ENCODE measurements at regions not wholly inside any gene's neighbourhood (a gene's known extent, or its start where the extent isn't known, plus 50 kb on each side); places are given as distances from the start of the nearest gene placed in this dataset.
A peak's percentile ranks its signal among the peaks of the same experiment; 100 is the strongest.
"Not testable (repeated sequence)": the region's sequence is repeated elsewhere in the genome, so short reads cannot be mapped to it uniquely, and the experiment has no call there.

DNA sequence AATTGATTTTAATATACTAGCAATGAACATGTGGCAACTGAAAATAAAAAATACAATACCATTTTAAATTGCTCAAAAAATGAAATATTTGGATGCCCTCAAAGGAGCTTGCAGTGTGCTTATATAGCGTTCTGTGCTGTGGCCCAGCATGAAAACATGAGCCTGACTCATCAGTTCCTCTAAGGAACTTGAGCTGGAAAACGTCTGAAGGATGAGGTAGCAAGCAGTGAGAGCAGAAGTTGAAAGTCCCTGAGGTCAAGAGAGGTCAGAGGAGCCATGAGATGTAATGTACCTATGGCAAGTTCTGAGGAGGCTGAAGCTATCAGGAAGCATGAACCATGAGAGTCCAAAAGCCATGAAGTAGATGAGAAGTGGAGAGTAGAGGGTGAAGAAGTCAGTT lies 59.7 kb downstream of the HMGB3 start:
- Mint-ChIP-seq H3K27ac (no peak overlapping the region), H3K9me3 (no peaks in the 10 kb centered on the region), H3K27me3 (peaks cover 2% of the 10 kb centered on the region), H3K4me3 (no peak overlapping the region), H3K36me3 (ENCODE audit: low read depth) (no peaks in the 10 kb centered on the region), H3K4me1 (no peaks in the 10 kb centered on the region)
- ChIA-PET POLR2A (no interaction called here), CTCF (no interaction called here)
- no peak for DNase-seq

DNA sequence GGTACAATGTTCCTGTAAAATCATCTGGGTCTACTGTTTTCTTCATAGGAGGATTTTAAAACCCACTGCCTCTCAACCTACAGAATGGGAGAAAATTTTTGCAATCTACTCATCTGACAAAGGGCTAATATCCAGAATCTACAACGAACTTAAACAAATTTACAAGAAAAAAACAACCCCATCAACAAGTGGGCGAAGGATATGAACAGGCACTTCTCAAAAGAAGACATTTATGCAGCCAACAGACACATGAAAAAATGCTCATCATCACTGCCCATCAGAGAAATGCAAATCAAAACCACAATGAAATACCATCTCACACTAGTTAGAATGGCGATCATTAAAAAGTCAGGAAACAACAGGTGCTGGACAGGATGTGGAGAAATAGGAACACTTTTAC lies 83.2 kb downstream of the HMGB3 start:
- CTCF ChIA-PET = not testable (repeated sequence)

DNA sequence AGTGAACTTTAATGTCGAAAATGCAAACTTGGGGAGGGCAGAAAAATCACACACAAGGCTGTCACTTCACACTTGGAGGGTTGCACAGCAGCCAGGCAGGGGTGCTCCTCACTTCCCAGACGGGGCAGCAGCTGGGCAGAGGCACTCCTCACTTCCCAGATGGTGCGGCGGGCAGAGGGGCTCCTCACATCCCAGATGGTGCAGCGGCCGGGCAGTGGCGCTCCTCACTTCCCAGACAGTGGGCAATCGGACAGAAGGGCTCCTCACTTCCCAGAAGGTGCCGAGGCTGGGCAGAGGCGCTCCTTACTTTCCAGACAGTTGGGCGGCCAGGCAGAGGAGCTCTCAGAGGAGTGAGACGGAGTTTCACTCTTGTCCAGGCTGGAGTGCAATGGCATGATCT lies 90.6 kb downstream of the HMGB3 start:
- no peaks in the 10 kb centered on the region for H3K27me3 Mint-ChIP-seq
- H3K9me3 Mint-ChIP-seq = no peaks in the 10 kb centered on the region
- no peak for DNase-seq
- POLR2A ChIA-PET = no interaction called here
- H3K36me3 Mint-ChIP-seq (ENCODE audit: low read depth) = no peaks in the 10 kb centered on the region
- no peak overlapping the region for H3K27ac Mint-ChIP-seq
- no peak overlapping the region for H3K4me3 Mint-ChIP-seq
- CTCF ChIA-PET = no interaction called here
- H3K4me1 Mint-ChIP-seq = no peaks in the 10 kb centered on the region

More for the DNA sequence above, 83.2 kb downstream of the HMGB3 start:
- POLR2A ChIA-PET; H3K27ac Mint-ChIP-seq; H3K9me3 Mint-ChIP-seq; H3K4me3 Mint-ChIP-seq; DNase-seq; H3K27me3 Mint-ChIP-seq; H3K4me1 Mint-ChIP-seq; H3K36me3 Mint-ChIP-seq (ENCODE audit: low read depth): not testable (repeated sequence)

DNA sequence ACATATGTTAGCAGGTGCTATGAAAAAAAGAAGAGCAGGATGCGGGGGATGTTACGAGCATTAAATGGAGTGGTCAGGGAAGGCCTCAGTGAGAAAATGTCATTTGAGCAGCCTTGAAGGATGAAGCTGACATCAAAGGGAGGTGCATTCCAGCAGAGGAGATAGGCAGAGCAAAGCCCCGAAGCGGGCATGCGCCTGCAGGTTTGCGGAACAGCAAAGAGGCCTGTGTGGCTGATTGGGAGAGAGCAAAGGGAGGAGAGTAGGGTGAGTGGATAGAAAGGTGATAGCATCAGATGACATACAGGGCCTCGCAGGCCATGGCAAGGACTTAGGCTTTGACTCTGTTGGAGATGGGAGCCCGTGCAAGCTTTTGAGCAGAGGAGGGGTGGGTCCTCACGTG lies 95.4 kb upstream of the GPR50 start:
- no peak overlapping the region for H3K4me3 Mint-ChIP-seq
- CTCF ChIA-PET = interaction anchor here (1.2 to 4.3 kb wide), 3 partner anchors 307 to 313 kb away, joined by 5 to 46 read pairs (median 5); no protein-coding TSS in a partner anchor
- DNase-seq = no peak
- no peak overlapping the region for H3K27ac Mint-ChIP-seq
- no peaks in the 10 kb centered on the region for H3K36me3 Mint-ChIP-seq (ENCODE audit: low read depth)
- peaks cover 2% of the 10 kb centered on the region for H3K4me1 Mint-ChIP-seq
- POLR2A ChIA-PET = no interaction called here
- H3K27me3 Mint-ChIP-seq = peaks cover 9% of the 10 kb centered on the region
- no peaks in the 10 kb centered on the region for H3K9me3 Mint-ChIP-seq

DNA sequence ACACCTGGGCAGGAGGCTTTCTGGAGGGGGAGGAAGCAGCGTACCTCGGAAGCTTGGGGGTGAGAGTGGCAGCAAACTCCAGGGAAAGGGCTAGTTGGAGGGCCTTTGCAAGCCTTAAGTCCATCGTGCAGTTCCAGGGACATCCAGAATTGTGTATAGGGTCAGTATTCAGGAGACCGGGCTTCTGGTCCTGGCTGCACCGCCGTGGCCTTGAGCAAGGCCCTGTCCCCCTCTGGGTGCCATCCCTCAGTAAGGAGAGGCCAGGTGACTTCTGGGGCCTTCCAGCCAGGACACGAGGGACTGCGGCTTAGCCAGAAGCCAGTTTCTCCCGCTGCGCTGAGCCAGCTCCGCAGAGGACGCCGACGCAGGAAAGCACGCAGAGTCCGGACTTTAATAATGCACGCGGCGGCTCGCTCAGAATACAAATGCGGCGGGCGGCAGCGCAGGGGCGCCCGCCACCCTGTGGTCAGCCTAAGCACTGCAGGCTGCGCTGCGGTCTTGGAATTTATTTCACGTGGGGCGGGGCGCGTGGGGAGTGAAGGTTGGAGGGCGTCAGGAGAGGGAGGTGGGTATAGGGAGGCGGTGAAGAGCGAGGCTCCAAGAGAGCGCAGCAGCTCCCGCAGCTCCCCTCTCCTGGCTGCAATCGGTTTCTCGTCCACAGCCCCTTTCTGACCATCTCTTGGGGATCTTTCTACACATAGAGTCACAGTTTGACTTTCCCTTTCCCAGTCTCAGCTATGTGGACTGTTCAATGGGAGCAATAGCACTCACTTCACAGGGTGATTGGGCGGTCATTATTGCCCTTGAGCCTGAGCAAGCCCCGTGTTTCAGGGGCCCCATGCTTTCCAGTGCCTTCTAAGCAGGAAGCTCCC lies 94.1 kb upstream of the GPR50 start:
- ChIA-PET CTCF (interaction anchor here (0.8 to 4.3 kb wide), 10 partner anchors 89 to 367 kb away, joined by 3 to 46 read pairs (median 4); no protein-coding TSS in a partner anchor), POLR2A (no interaction called here)
- DNase-seq = peak; percentile 57
- Mint-ChIP-seq H3K27ac (no peak overlapping the region), H3K36me3 (ENCODE audit: low read depth) (no peaks in the 10 kb centered on the region), H3K9me3 (no peaks in the 10 kb centered on the region), H3K27me3 (peaks cover 9% of the 10 kb centered on the region), H3K4me3 (no peak overlapping the region), H3K4me1 (peaks cover 2% of the 10 kb centered on the region)

DNA sequence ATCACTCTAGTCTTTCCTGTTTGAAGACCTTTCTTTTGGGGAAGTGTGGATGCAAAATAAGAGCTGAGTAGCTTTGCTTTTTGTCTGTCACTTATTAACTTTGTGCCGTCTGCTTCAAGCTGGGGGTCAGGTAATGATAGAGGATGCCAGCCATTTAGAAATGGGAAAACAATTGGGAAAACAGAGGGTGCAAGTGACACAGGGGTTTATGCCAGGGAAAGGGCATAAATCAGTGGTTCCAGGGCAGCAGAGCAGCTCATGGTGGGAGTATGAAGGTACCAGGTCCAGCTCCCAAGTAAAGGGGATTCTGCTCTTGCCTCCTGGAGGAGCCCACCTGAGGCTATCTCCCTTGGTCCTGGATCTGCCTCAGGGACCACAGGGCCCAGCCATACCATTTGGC lies 91.9 kb upstream of the GPR50 start:
- H3K9me3 Mint-ChIP-seq = no peaks in the 10 kb centered on the region
- H3K27ac Mint-ChIP-seq = no peak overlapping the region
- CTCF ChIA-PET = interaction anchor here (4.3 kb wide), 1 partner anchor 313 kb away, joined by 46 read pairs; no protein-coding TSS in a partner anchor
- H3K4me3 Mint-ChIP-seq = no peak overlapping the region
- no peak for DNase-seq
- peaks cover 2% of the 10 kb centered on the region for H3K4me1 Mint-ChIP-seq
- H3K36me3 Mint-ChIP-seq (ENCODE audit: low read depth) = no peaks in the 10 kb centered on the region
- POLR2A ChIA-PET = no interaction called here
- peaks cover 8% of the 10 kb centered on the region for H3K27me3 Mint-ChIP-seq

DNA sequence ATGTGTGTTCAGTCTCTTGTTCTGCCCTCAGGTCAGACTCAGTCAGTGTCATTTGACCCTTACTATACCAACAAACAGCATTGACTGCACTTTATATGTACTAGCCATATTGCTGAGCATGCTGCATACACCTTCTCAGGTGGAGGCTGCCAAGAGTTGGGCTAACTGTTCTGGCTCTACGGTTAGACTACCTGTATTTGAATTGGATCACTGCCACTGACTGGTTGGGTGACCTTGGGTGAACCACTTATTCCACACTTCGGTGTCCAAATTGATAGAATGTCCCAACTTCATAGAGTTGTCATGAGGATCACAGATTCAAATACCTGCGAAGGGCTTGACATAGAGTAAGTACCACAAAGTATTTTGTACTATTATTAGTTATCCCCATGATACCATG lies 91.2 kb upstream of the GPR50 start:
- peaks cover 2% of the 10 kb centered on the region for H3K4me1 Mint-ChIP-seq
- peaks cover 9% of the 10 kb centered on the region for H3K27me3 Mint-ChIP-seq
- no peak for DNase-seq
- H3K4me3 Mint-ChIP-seq = no peak overlapping the region
- ChIA-PET CTCF (no interaction called here), POLR2A (no interaction called here)
- no peak overlapping the region for H3K27ac Mint-ChIP-seq
- no peaks in the 10 kb centered on the region for H3K36me3 Mint-ChIP-seq (ENCODE audit: low read depth)
- H3K9me3 Mint-ChIP-seq = no peaks in the 10 kb centered on the region

DNA sequence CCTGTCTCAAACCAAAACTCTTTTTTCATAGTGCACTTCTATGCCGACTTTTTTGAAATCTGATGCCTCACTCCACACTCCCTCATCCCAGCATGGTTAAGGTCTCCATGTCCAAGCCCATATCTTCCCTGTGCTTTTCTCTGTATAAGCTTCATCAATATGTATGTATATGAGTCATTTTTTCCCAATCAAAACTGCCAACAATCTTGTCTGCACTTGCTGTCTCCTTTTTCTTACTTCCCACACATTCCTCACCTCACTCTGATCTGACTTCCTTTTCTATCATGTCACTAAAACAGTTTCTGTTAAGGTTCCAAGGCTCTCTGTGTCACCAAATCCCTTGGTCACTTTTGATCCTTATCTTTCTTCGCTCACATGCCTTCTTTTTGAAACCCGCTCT lies 88.2 kb upstream of the GPR50 start:
- CTCF ChIA-PET = no interaction called here
- no peaks in the 10 kb centered on the region for H3K9me3 Mint-ChIP-seq

DNA sequence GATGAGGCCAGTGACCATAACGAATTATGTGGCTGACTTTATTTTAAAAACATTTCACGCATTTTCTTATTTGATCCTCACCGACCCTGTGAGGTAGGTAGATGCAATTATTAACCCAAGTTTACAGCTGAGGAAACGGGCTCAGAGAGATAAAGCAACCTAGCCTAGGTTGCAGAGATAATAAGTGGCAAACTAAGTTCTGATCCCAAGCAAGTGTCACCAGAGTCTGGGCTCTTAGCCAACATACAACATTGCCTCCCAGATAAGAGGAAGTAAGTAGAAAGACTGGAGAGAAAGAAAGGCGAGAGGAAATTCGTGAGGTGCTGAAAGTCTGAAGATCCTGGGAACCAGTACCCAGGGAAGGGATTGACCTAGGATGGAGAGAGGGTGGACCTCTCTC lies 77.4 kb upstream of the GPR50 start:
- peaks cover 4% of the 10 kb centered on the region for H3K4me1 Mint-ChIP-seq

More for the DNA sequence above, 88.2 kb upstream of the GPR50 start:
- Mint-ChIP-seq H3K4me3 (no peak overlapping the region), H3K4me1 (no peaks in the 10 kb centered on the region), H3K27me3 (peaks cover 9% of the 10 kb centered on the region), H3K36me3 (ENCODE audit: low read depth) (no peaks in the 10 kb centered on the region), H3K27ac (no peak overlapping the region)
- POLR2A ChIA-PET = no interaction called here
- DNase-seq = no peak

DNA sequence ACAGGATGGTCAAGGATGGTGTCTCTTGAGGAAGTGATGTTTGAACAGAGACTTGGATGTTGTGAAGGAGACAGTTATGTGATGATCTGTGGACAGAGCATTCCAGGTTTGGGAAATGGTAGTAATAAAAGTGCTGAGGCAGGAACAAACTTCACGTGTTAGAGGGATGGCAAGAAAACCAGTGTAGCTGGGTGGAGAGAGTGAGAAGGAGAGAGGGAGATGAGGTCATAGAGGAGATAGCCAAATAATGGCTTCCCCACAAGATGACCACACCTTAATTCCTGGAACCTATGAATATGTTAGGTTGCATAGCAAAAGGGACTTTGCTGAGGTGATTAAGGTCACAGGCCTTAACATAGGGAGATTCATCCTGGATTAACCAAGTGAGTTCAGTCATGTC lies 75.6 kb upstream of the GPR50 start:
- H3K9me3 Mint-ChIP-seq = no peaks in the 10 kb centered on the region
- peaks cover 4% of the 10 kb centered on the region for H3K4me1 Mint-ChIP-seq
- H3K36me3 Mint-ChIP-seq (ENCODE audit: low read depth) = no peaks in the 10 kb centered on the region
- peaks cover 5% of the 10 kb centered on the region for H3K27me3 Mint-ChIP-seq
- no peak overlapping the region for H3K27ac Mint-ChIP-seq
- no peak overlapping the region for H3K4me3 Mint-ChIP-seq
- ChIA-PET CTCF (no interaction called here), POLR2A (no interaction called here)
- no peak for DNase-seq

More for the DNA sequence above, 77.4 kb upstream of the GPR50 start:
- no peak overlapping the region for H3K27ac Mint-ChIP-seq
- ChIA-PET CTCF (no interaction called here), POLR2A (no interaction called here)
- no peaks in the 10 kb centered on the region for H3K36me3 Mint-ChIP-seq (ENCODE audit: low read depth)
- no peak overlapping the region for H3K4me3 Mint-ChIP-seq
- no peak for DNase-seq
- H3K9me3 Mint-ChIP-seq = no peaks in the 10 kb centered on the region
- peaks cover 1% of the 10 kb centered on the region for H3K27me3 Mint-ChIP-seq

DNA sequence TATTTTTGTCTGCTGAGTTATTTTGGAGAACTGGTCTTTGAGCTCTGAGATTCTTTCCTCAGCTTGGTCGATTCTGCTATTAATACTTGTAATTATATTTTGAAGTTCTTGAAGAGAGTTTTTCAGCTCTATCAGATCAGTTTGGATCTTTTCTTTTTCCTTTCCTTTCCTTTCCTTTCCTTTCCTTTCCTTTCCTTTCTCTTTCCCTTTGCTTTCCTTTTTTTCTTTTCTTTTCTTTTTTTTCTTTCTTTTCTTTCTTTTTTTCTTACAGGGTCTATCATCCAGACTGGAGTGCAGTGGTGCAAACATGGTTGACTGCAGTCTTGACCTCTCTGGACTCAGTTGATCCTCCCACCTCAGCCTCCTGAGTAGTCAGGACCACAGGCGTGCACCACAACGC lies 63.2 kb upstream of the GPR50 start:
- H3K27ac Mint-ChIP-seq; CTCF ChIA-PET; H3K36me3 Mint-ChIP-seq (ENCODE audit: low read depth); POLR2A ChIA-PET; H3K4me3 Mint-ChIP-seq; H3K4me1 Mint-ChIP-seq; H3K27me3 Mint-ChIP-seq; DNase-seq; H3K9me3 Mint-ChIP-seq: not testable (repeated sequence)
